ENCODE measurements at regions not wholly inside any gene's neighbourhood (a gene's known extent, or its start where the extent isn't known, plus 50 kb on each side); places are given as distances from the start of the nearest gene placed in this dataset.
A peak's percentile ranks its signal among the peaks of the same experiment; 100 is the strongest.

GRCh38 chr13:112227031-112227430, 149.1 kb upstream of the SPACA7 start (continued):
- no peak for TF ChIP-seq ZNF114 (CRISPR knock-in tag; IDR thresholded peaks at IDR 0.05)
- no peak for TF ChIP-seq EZH2phosphoT487 (IDR thresholded peaks at IDR 0.05; ENCODE audit: unreplicated experiment)

- ATAC-seq (peak; percentile 35; the same call in 2 of the 3 replicates), DNase-seq (ENCODE audit: low spot score) (no peak)
- peaks cover 7% of the 10 kb centered on the region; the same call in 1 of the 3 replicates for H3K4me1 Mint-ChIP-seq
- H3K27me3 Mint-ChIP-seq (ENCODE audit: insufficient read depth, low read depth, poor library complexity) = peaks cover 4% of the 10 kb centered on the region
- no peak overlapping the region for H3K27ac Mint-ChIP-seq
- H2AFZ ChIP-seq = peak overlapping the region; percentile 23; the same call in 1 of the 2 replicates
- no peaks in the 10 kb centered on the region for H3K27me3 ChIP-seq (ENCODE audit: insufficient read depth)
- no peaks in the 10 kb centered on the region for H3K36me3 Mint-ChIP-seq (ENCODE audit: low read depth)
- H3K4me3 Mint-ChIP-seq = no peak overlapping the region
- no peaks in the 10 kb centered on the region for H4K20me1 ChIP-seq (replicated peaks; ENCODE audit: insufficient read depth)
- no peak for TF ChIP-seq CTCF (conservative IDR thresholded peaks at IDR 0.05; ENCODE audit: low read depth in 2 of 2)
- no peak for TF ChIP-seq ZNF331 (CRISPR knock-in tag; IDR thresholded peaks at IDR 0.05; ENCODE audit: low read depth)
- TF ChIP-seq CREB1 (CRISPR knock-in tag; IDR thresholded peaks at IDR 0.05; ENCODE audit: low read depth) = no peak
- TF ChIP-seq REST (IDR thresholded peaks at IDR 0.05; ENCODE audit: unreplicated experiment) = no peak
- no peak for TF ChIP-seq EZH2 (IDR thresholded peaks at IDR 0.05; ENCODE audit: low read depth, unreplicated experiment)
- no peak for TF ChIP-seq POLR2AphosphoS5 (IDR thresholded peaks at IDR 0.05; ENCODE audit: low read depth)
- no peak for TF ChIP-seq JUNB (IDR thresholded peaks at IDR 0.05; ENCODE audit: unreplicated experiment)
- TF ChIP-seq ZNF462 (CRISPR knock-in tag; IDR thresholded peaks at IDR 0.05) = no peak
- no peak for TF ChIP-seq ZNF114 (CRISPR knock-in tag; IDR thresholded peaks at IDR 0.05)
- TF ChIP-seq EZH2phosphoT487 (IDR thresholded peaks at IDR 0.05; ENCODE audit: unreplicated experiment) = no peak
- no peak for TF ChIP-seq NANOG (IDR thresholded peaks at IDR 0.05; ENCODE audit: borderline replicate concordance)
- TF ChIP-seq STAT1 (IDR thresholded peaks at IDR 0.05; ENCODE audit: unreplicated experiment) = no peak
- no peak for TF ChIP-seq ETS1 (IDR thresholded peaks at IDR 0.05)
- H3K79me2 ChIP-seq (replicated peaks; ENCODE audit: insufficient read depth) = no peaks in the 10 kb centered on the region
- H3K4me2 ChIP-seq = no peak overlapping the region
- no peaks in the 10 kb centered on the region for H3K9me3 Mint-ChIP-seq
- H3K36me3 ChIP-seq (ENCODE audit: insufficient read depth) = no peaks in the 10 kb centered on the region
- no peak overlapping the region for H3K4me3 ChIP-seq
- no peaks in the 10 kb centered on the region for H3F3A ChIP-seq (replicated peaks; ENCODE audit: low read depth)
- H3K9me2 ChIP-seq (ENCODE audit: insufficient read depth) = 0 out of 2 replicates have a peak, but pooled peaks cover 3% of the 10 kb centered on the region
- no peak overlapping the region for H3K27ac ChIP-seq (ENCODE audit: low read depth)
- no peaks in the 10 kb centered on the region for H3K4me1 ChIP-seq (ENCODE audit: insufficient read depth)
These were observed 146.7 kb upstream of the SPACA7 start for GRCh38 chr13:112229445-112229844.

Measured in GM23338 (cell line).